ENCODE measurements at regions not wholly inside any gene's neighbourhood (a gene's known extent, or its start where the extent isn't known, plus 50 kb on each side); places are given as distances from the start of the nearest gene placed in this dataset.

DNA sequence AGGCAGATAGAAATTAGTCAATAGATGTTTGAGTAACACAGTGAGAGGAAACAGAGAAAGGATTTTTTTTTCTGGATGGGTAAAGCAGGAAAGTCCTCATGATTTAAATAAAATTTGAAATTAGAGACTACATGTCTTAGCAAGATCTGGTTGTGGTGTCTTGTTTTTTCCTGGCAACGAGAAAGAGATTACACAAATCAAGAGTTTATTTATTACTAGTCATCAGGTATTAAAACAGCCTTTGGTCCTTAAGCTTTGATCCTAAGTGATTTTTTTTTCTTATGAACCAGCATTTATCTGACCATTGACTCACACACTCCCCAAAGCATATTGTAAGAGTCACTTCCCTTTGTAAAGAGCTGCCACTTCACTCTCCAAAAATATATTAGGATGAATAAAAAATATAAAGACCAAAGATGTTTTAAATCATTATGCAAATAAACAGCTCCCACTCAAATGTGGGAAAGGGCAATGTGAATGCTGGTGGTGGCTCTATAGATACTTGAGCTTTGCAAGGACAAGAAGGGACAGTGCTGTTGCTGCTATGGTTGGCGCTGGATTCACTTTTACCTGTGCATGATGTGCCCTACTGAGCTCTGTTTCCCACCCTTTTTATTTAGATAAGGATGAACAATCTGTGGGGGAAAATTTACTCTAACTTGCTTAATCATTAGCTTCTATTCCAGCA is 1726.5 kb downstream of the MAT2B start:
- Histone ChIP-seq H3K4me2 (ENCODE audit: low read length, poor library complexity, severe bottlenecking) (no peak overlapping the region), H4K8ac (ENCODE audit: low read length) (no peak overlapping the region), H2BK5ac (ENCODE audit: low read depth, low read length, poor library complexity, severe bottlenecking) (no peak overlapping the region), H3K9me3 (ENCODE audit: control insufficient read depth, low read length) (peaks cover 7% of the 10 kb centered on the region), H3K14ac (ENCODE audit: low read length in 2 of 2) (peak overlapping the region in 1 of 2 experiments; percentile 89), H3K27ac (ENCODE audit: low read length, poor library complexity, severe bottlenecking) (no peak overlapping the region), H2BK120ac (ENCODE audit: low read depth, low read length) (no peak overlapping the region), H3K9ac (ENCODE audit: low read length) (no peak overlapping the region), H3K27me3 (ENCODE audit: control insufficient read depth in 1 of 2, insufficient read depth in 1 of 2, low read length in 2 of 2) (no peaks in the 10 kb centered on the region), H3K23ac (ENCODE audit: low read length in 2 of 2) (no peak overlapping the region), H3K4ac (ENCODE audit: low read depth in 1 of 2, low read length in 2 of 2) (no peak overlapping the region), H3K4me1 (ENCODE audit: control insufficient read depth, insufficient read depth, low read depth, low read length) (no peaks in the 10 kb centered on the region), H2AK5ac (ENCODE audit: low read length, severe bottlenecking) (no peak overlapping the region), H3K36me3 (ENCODE audit: control insufficient read depth in 1 of 2, insufficient read depth in 2 of 2, low read depth in 1 of 2, low read length in 2 of 2) (no peaks in the 10 kb centered on the region), H2AFZ (ENCODE audit: low read depth, low read length) (no peak overlapping the region), H3K18ac (ENCODE audit: low read depth in 1 of 2, low read length in 2 of 2) (peak overlapping the region in 1 of 2 experiments; percentile 62), H2BK12ac (ENCODE audit: low read length in 2 of 2) (no peak overlapping the region), H4K91ac (ENCODE audit: low read length) (no peak overlapping the region), H2BK15ac (ENCODE audit: low read depth, poor library complexity, severe bottlenecking) (no peak overlapping the region), H3K4me3 (ENCODE audit: insufficient read depth in 1 of 2, low read depth in 1 of 2, low read length in 2 of 2) (no peak overlapping the region), H3K79me1 (replicated peaks; ENCODE audit: low read length, poor library complexity, severe bottlenecking) (no peaks in the 10 kb centered on the region)
- WGBS, result 100% methylated on average over 1 of the region's 2 CpGs
- no peak for DNase-seq

DNA sequence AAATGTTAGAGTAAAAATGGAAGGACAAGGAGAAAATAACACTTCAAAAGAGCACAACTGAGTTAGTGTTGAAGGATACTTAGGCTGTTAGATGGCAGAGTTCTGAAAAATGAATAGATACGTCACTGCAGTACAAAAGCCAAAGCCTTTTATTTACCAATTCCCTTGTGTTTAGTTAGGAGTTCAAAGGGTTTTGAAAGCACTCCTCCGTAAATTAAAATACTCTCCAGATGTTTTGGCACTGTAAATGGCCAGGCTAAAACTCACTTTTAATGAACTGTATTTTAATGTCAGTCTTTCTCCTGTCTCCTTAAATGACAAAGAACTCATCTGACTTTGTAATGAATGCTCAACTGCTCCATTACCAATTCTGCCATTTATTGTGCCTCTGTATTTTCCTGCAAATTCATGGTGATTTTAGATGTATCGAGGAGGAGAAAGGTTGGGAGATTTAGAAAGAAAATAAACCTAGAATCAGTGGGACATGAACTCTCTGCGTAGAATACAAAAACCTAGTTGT is 1727.2 kb downstream of the MAT2B start:
- WGBS, result 83% methylated on average over 2 of the region's 4 CpGs
- Histone ChIP-seq H3K4ac (ENCODE audit: low read depth in 1 of 2, low read length in 2 of 2) (no peak overlapping the region), H3K18ac (ENCODE audit: low read depth in 1 of 2, low read length in 2 of 2) (no peak overlapping the region), H3K27ac (ENCODE audit: low read length, poor library complexity, severe bottlenecking) (no peak overlapping the region), H3K4me3 (ENCODE audit: insufficient read depth in 1 of 2, low read depth in 1 of 2, low read length in 2 of 2) (no peak overlapping the region), H3K36me3 (ENCODE audit: control insufficient read depth in 1 of 2, insufficient read depth in 2 of 2, low read depth in 1 of 2, low read length in 2 of 2) (no peaks in the 10 kb centered on the region), H2AFZ (ENCODE audit: low read depth, low read length) (no peak overlapping the region), H2BK120ac (ENCODE audit: low read depth, low read length) (no peak overlapping the region), H3K9me3 (ENCODE audit: control insufficient read depth, low read length) (peaks cover 7% of the 10 kb centered on the region), H3K4me1 (ENCODE audit: control insufficient read depth, insufficient read depth, low read depth, low read length) (no peaks in the 10 kb centered on the region), H4K8ac (ENCODE audit: low read length) (no peak overlapping the region), H3K27me3 (ENCODE audit: control insufficient read depth in 1 of 2, insufficient read depth in 1 of 2, low read length in 2 of 2) (no peaks in the 10 kb centered on the region), H2BK12ac (ENCODE audit: low read length in 2 of 2) (no peak overlapping the region), H3K9ac (ENCODE audit: low read length) (no peak overlapping the region), H3K23ac (ENCODE audit: low read length in 2 of 2) (no peak overlapping the region), H2AK5ac (ENCODE audit: low read length, severe bottlenecking) (no peak overlapping the region), H3K4me2 (ENCODE audit: low read length, poor library complexity, severe bottlenecking) (no peak overlapping the region), H3K79me1 (replicated peaks; ENCODE audit: low read length, poor library complexity, severe bottlenecking) (no peaks in the 10 kb centered on the region), H3K14ac (ENCODE audit: low read length in 2 of 2) (no peak overlapping the region), H4K91ac (ENCODE audit: low read length) (no peak overlapping the region), H2BK15ac (ENCODE audit: low read depth, poor library complexity, severe bottlenecking) (no peak overlapping the region), H2BK5ac (ENCODE audit: low read depth, low read length, poor library complexity, severe bottlenecking) (no peak overlapping the region)
- no peak for DNase-seq

DNA sequence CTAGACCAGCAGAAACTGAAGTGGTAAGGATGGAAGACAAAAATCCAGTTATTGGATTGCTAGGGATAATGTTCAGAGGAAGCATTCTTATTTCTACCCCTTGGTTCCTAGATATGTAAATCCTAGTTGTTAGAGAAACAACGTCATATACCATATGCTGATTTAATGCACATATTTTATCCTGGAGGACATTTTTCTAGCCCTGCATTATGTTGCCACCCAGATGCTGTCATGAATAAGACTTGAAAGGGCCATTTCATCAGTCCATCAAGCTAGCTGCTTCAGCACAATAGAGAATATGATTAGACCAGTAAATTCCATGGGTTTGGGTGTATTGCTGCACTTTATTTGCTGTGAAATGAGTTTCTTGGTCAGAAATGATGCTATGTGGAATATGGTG is 1736.4 kb downstream of the MAT2B start:
- Histone ChIP-seq H2BK5ac (ENCODE audit: low read depth, low read length, poor library complexity, severe bottlenecking) (no peak overlapping the region), H4K8ac (ENCODE audit: low read length) (no peak overlapping the region), H3K9me3 (ENCODE audit: control insufficient read depth, low read length) (no peaks in the 10 kb centered on the region), H3K27ac (ENCODE audit: low read length, poor library complexity, severe bottlenecking) (no peak overlapping the region), H2BK15ac (ENCODE audit: low read depth, poor library complexity, severe bottlenecking) (no peak overlapping the region), H3K23ac (ENCODE audit: low read length in 2 of 2) (no peak overlapping the region), H2BK12ac (ENCODE audit: low read length in 2 of 2) (no peak overlapping the region), H3K27me3 (ENCODE audit: control insufficient read depth in 1 of 2, insufficient read depth in 1 of 2, low read length in 2 of 2) (no peaks in the 10 kb centered on the region), H3K79me1 (replicated peaks; ENCODE audit: low read length, poor library complexity, severe bottlenecking) (no peaks in the 10 kb centered on the region), H2AK5ac (ENCODE audit: low read length, severe bottlenecking) (no peak overlapping the region), H2AFZ (ENCODE audit: low read depth, low read length) (no peak overlapping the region), H3K4ac (ENCODE audit: low read depth in 1 of 2, low read length in 2 of 2) (no peak overlapping the region), H3K4me3 (ENCODE audit: insufficient read depth in 1 of 2, low read depth in 1 of 2, low read length in 2 of 2) (no peak overlapping the region), H3K18ac (ENCODE audit: low read depth in 1 of 2, low read length in 2 of 2) (no peak overlapping the region), H3K36me3 (ENCODE audit: control insufficient read depth in 1 of 2, insufficient read depth in 2 of 2, low read depth in 1 of 2, low read length in 2 of 2) (no peaks in the 10 kb centered on the region), H3K4me2 (ENCODE audit: low read length, poor library complexity, severe bottlenecking) (no peak overlapping the region), H3K14ac (ENCODE audit: low read length in 2 of 2) (no peak overlapping the region), H3K9ac (ENCODE audit: low read length) (no peak overlapping the region), H3K4me1 (ENCODE audit: control insufficient read depth, insufficient read depth, low read depth, low read length) (no peaks in the 10 kb centered on the region), H4K91ac (ENCODE audit: low read length) (no peak overlapping the region), H2BK120ac (ENCODE audit: low read depth, low read length) (no peak overlapping the region)
- DNase-seq, result no peak
- 87% methylated on average over 1 of the region's 1 CpG for WGBS

DNA sequence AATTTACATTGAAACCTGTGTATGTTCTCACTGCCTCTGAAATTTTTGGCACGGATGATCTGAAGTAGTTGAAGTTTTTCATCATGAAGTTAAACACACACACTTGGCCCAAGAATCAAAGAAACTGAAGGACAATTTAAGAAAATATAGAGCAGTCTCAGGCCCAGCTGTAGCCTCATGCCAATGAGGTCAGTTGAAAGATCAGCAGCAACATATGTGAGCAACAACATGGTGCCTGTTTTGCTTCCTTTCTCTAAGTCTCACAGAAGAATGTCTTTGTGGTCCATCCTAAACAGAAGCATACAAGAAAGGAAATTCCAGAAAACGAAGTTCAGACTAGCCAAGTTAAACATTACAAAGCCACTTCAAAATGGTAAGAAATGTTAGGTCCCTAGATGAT is 1737.2 kb downstream of the MAT2B start:
- H2BK12ac ChIP-seq (ENCODE audit: low read length in 2 of 2), result no peak overlapping the region
- H3K23ac ChIP-seq (ENCODE audit: low read length in 2 of 2), result no peak overlapping the region
- H3K14ac ChIP-seq (ENCODE audit: low read length in 2 of 2), result no peak overlapping the region
- H3K4me3 ChIP-seq (ENCODE audit: insufficient read depth in 1 of 2, low read depth in 1 of 2, low read length in 2 of 2), result no peak overlapping the region
- H3K4me2 ChIP-seq (ENCODE audit: low read length, poor library complexity, severe bottlenecking), result no peak overlapping the region
- no peaks in the 10 kb centered on the region for H3K9me3 ChIP-seq (ENCODE audit: control insufficient read depth, low read length)
- H3K27me3 ChIP-seq (ENCODE audit: control insufficient read depth in 1 of 2, insufficient read depth in 1 of 2, low read length in 2 of 2), result no peaks in the 10 kb centered on the region
- H2AFZ ChIP-seq (ENCODE audit: low read depth, low read length), result no peak overlapping the region
- H3K79me1 ChIP-seq (replicated peaks; ENCODE audit: low read length, poor library complexity, severe bottlenecking), result no peaks in the 10 kb centered on the region
- no peak overlapping the region for H2BK120ac ChIP-seq (ENCODE audit: low read depth, low read length)
- H2AK5ac ChIP-seq (ENCODE audit: low read length, severe bottlenecking), result no peak overlapping the region
- no peak overlapping the region for H2BK5ac ChIP-seq (ENCODE audit: low read depth, low read length, poor library complexity, severe bottlenecking)
- H3K4me1 ChIP-seq (ENCODE audit: control insufficient read depth, insufficient read depth, low read depth, low read length), result no peaks in the 10 kb centered on the region
- 100% methylated on average over 1 of the region's 2 CpGs for WGBS
- no peak overlapping the region for H4K8ac ChIP-seq (ENCODE audit: low read length)
- peak overlapping the region; percentile 14 for H3K27ac ChIP-seq (ENCODE audit: low read length, poor library complexity, severe bottlenecking)
- H3K18ac ChIP-seq (ENCODE audit: low read depth in 1 of 2, low read length in 2 of 2), result no peak overlapping the region
- H3K4ac ChIP-seq (ENCODE audit: low read depth in 1 of 2, low read length in 2 of 2), result no peak overlapping the region
- no peak overlapping the region for H2BK15ac ChIP-seq (ENCODE audit: low read depth, poor library complexity, severe bottlenecking)
- H3K9ac ChIP-seq (ENCODE audit: low read length), result no peak overlapping the region
- no peak overlapping the region for H4K91ac ChIP-seq (ENCODE audit: low read length)
- no peak for DNase-seq
- H3K36me3 ChIP-seq (ENCODE audit: control insufficient read depth in 1 of 2, insufficient read depth in 2 of 2, low read depth in 1 of 2, low read length in 2 of 2), result no peaks in the 10 kb centered on the region
